Renal cortical epithelial cell (primary cell): ENCODE measurements at regions not wholly inside any gene's neighbourhood (a gene's known extent, or its start where the extent isn't known, plus 50 kb on each side); places are given as distances from the start of the nearest gene placed in this dataset.

Experiments
- DNase-seq: peaks from one replicate; pipeline ENCODE4 v3.0.0-alpha.2; 2011; ENCODE audit warnings: low read depth

DNA sequence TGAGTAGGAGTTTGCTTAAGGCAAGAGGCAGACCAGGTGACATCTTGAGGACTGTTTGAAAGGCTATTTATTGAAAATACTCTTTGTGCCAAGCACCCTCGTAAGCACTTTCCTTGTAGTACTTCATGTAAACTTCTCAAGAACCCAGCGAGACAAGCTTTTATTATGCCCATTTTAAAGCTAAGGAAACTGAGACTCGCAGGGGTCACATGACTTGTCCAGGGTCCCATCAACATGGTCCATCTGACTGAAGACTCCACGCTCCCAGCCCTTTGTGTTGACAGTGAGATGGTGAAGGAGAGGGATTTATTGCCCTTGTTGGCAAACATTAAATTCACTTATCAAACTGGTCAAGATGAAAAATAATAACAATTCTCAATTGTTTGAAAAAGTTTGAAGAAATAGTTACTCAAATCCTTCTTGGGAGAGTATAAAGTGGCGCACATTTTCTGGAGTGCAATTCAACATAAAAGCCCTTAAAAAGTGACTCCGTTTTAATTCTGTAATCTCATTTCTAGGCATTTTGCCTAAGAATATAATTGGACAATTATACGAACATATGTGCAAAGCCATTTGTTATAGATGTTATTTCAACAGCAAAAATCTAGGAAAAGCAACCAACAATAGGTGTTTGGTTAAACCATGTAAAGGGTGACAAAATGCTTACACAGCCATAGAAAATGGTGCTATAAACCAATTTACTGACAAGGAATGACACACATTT, 270.5 kb upstream of the NCKAP5 start:
- no peak for DNase-seq

DNA sequence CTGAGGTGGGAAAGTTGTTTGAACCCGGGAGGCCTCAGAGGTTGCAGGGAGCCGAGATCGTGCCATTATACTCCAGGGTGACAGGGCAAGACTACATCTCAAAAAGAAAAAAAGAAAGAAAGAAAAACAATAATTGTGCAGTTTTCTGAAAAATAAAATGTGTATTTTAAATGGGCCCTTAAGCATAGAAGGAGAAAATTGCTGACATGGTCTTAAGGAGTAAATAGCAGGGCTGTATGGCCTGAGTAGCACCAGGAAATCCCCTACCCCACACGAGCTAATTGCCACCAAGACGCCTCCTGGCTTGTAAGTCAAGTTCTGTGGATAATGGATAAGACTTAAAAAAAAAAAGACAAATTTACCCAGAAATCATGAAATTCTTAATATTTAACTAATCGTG, 271.4 kb upstream of the NCKAP5 start:
- DNase-seq = no peak

DNA sequence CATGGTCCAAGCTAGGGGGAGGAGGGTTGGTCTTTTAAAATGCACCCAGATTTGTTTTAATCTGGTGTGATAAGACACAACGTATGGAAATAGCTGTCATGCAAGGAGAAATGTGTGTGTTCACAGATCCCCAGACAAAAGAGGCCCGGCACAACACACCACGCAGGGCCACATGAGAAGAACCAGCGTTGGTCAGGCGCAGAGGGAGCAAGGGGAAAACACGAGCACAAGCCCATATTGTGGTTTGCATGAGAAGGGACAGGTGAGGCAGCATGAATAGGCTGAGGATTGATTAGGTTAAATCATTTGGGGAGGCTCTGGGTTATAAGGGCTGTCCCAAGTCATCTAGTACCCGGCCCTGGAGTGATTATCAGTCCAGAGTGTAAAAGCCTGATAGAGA, 272.5 kb upstream of the NCKAP5 start:
- no peak for DNase-seq

DNA sequence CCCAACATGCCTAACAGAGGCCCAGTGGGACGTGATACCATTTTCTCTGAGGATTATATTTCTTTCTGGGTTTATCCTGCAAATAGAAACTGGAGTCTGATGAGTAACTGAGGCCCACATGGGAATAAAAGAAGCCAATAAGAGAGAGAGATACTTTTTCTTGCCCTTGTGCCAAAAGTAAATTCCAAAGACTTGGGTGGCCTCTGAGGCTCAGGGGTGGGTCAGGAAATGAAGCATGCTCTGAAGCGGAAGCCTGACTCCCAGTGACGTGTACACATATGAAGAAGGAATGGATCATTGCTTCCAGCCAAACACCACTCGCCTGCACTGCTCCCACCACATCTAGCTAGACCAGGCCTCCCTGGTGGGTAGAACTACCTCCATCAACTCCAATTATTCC, 273.6 kb upstream of the NCKAP5 start:
- peak; percentile 89 for DNase-seq

DNA sequence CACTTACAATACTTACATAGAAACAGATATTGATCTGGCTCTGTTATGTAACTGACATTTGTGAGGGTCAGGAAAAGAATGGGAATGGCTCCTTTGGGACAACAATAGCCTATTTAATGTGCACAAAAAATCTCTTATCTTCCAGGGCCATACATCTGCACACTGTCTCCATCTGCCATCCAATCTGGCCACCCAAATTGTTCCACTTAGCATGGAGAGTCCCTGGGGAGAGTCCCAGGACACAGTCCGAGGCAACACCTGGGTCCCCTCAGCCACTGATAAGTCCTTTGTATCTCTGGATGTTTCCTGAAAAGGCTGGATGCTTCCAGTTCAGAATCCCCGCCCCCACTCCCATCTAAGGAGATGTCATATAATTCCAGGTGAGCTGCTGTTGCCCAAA, 274.2 kb upstream of the NCKAP5 start:
- DNase-seq = no peak

DNA sequence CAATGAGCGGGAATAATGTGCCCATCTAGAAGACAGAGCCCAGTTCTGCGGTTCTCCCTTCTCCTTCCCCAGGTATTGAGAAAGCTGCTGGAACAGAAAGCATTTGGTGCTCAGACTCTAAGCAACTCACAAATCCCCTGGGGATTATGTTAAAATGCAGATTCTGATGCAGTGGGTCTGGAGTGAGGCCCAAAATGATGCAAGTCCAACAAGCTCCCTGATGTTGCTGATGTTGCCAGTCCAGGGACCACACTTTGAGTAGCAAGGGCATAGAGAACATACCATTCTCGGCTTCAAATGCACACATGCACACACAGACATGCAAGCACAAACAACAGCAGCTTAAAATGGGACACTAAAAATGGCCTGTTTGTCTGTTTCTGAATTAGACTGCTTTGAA, 274.8 kb upstream of the NCKAP5 start:
- no peak for DNase-seq

DNA sequence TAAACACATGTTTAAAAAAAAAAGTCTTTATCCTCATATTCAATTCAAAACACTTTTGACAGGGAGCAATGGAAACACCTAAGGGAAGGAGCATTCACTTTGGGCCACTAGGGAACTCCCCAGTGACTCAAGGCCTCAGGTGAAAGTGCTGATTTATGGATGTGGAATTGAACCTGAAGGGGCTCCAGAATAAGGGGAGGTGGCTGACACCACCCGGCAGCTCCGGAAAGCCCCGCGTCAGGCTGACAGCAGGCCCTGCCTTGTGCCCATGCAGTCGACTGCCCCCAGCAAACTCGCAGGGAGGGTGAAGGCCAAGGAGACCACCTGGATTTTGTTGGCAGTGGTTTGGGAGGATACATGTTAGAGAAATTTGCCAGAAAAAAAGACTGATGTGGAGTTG, 275.3 kb upstream of the NCKAP5 start:
- DNase-seq = peak; percentile 33

DNA sequence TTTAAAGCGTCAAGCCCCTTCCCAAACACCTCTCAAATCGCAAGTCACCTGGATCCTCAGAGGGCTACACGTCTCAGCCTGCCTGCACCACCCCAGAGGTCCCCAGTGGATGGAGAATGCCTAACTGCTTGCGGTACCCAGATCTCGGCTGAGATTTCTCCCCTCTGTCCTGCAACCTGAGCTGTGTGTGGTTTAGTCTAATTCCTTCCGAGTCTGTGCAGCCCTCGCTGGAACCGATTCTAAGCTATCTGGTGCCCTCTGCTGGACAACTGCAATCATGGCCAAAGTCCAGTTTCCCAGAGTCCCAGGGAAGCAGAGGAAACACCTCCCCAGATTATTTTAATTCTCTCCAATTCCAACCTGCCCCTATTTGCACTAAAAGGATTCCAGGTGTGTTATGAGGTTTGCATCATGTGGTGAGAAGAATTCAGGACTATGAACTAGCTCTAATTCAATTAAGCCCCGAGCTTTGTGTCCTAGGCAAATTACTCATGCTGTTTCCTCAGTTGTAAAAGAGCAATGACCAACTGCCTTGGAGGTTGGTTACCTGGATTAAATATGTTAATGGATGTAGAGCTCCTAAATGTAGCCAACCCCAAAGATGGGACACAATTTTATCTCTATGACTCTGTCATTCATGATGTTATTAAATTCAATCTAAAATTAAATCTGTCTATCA, 276.1 kb upstream of the NCKAP5 start:
- DNase-seq = peak; percentile 58

DNA sequence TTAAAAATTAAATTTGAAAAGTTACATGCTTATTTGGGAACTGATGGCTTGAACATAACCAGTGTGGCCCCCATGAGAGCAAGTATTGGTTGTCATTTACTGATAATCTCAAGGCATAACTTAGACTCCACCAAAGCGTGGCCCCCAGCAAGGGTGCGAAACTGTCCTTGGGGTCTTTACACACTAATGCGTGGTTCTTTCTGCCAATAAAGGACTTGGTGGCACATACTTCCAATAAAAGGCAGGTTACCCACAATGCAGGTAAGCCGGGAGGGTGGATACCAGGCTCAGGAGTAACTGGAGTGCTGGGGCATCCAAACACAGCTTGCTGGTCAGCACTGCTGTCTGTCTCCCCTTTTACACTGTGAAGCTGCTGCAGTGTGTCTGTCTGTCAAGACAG, 278.2 kb upstream of the NCKAP5 start:
- no peak for DNase-seq

DNA sequence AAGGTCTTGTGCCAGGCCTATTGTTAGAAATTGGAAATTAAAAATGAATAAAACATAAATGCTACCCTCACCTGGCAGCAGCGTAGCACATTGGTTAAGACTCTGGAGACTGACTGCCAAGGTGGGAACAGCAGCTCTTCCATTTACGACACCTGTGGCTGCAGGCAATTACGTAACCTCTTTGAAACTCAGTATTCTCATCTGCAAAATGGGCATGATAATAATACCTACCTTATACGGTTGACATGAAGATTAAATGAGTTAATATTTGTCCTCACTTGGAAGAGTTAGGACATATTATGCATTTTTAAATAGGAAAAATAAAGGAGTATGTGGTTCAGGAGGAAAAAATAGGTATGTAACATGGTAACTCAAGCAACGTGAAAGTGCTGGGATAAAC, 279.3 kb upstream of the NCKAP5 start:
- no peak for DNase-seq

DNA sequence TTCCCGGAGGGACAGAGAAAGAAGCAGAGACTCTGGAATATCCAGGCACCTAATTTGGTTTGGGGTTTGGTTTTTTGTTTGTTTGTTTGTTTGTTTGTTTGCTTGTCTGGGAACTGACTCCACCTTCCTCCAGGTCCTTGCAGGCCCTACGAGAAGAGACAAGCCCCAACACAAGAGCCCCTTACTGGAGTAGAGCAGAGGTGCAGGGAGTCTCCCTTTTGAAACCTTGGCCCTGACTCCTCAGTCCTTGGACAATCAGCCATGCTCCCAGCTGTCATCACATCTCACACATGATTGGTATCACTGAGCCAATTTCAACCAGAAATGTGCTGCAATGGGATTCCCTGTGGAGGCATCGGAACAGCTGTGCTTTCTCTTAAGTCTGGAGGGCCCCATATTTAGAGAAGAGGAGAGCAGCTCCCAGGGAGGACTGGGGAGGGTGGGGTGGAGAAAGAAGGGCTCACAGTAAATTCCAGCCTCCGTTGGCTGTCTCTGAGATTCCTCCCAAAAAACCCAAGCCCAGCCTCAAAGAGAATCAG, 279.9 kb upstream of the NCKAP5 start:
- no peak for DNase-seq

DNA sequence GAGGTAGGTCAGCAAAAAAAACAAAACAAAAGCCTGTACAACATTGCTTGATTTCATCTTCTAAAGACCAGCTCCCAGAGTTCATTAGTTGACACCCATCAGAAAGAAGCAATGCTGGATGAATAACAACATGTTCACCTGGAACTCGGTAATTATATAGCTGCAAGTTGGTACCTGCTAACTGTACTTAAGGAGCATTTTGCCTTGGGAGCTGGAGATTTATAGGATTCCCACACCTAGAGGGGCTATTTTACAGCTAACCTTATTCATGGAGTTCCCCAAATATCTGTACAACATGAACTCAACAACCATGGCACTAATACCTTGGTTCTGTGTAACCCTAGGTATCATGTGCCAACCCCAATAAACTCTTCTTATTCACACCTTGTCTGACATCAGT, 281.1 kb upstream of the NCKAP5 start:
- DNase-seq = no peak

DNA sequence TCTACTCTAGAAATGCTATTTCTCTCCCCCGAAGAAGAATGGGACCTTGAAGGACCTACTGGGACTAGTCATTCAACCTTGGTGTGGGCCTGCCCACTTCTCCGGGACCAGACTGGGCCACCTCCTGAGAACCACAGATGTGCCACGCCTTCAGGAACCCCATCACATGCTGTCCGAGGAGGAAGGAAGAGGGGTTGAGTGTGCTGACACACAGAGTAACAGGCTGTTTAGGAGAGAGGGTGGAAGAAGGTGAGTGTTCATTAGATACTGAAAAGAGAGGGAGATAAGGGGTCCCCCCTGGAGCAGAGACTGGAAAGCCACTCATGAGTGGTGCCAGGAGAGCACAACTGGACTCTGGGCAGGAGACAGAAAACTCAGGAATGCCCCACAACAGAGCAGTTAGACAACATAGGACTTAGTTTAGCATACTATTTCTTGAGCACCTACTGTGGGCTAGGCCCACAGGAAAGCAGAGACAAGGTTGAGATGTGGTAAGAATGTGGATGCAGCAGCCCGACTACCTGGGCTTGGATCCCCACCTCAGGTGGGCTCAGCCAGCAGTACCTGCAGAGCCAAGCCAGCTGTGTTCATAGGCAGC, 286.4 kb upstream of the NCKAP5 start:
- no peak for DNase-seq

DNA sequence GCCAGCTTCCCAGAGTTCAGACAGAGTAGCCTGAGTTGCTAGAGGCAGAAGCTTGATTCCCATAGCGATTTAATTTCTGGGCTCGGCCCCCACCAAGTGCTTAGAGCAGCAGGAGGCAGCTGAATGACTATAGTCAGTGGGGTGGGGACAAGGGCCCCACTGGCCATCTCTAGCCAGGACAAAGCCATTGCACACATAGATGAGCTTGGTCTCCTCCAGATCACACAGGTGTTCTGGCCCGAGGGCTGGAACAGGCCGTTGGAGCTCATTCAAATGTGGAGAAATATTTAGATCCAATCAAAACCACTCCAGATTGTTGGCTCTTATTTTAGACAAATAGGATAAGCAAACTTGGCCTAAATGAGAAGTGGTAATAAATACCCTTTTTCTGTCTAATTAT, 287.3 kb upstream of the NCKAP5 start:
- no peak for DNase-seq

DNA sequence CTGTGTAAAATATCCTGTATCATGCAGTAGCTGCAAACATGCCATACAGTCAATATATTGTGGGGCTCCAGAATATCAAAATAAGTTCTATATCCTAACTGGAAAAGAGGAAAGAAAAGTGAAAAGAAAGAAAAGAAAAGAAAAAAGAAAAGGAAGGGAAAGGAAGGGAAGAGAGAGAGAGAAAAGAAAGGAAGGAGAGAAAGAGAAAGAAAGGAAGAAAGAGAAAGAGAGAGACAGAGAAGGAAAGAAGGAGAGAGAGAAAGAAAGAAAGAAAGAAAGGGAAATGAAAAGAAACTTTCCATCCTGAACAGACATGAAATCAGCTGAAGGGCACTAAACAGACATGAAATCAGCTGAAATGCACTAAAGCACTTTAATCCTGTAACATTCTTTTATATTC, 288.4 kb upstream of the NCKAP5 start:
- DNase-seq = no peak

DNA sequence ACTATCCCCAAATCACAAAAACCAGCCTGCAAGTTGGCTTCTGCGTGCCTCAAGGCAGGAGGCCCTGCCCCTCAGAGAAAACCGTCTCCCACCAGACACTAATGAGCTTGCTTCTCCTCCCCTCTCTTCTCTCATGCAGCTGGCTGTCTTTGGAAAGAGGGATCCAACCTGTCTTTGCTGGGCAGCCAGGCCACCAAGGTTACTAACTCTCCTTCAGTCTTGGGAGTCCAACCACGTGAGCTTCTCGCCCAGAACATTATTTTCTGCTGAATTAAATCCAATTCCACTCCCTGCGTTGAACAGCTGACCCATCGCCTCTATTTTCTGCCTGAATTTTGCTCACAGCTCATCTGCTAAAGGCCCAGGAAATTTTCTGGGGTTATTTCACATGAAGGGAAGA, 291.3 kb upstream of the NCKAP5 start:
- DNase-seq = no peak

DNA sequence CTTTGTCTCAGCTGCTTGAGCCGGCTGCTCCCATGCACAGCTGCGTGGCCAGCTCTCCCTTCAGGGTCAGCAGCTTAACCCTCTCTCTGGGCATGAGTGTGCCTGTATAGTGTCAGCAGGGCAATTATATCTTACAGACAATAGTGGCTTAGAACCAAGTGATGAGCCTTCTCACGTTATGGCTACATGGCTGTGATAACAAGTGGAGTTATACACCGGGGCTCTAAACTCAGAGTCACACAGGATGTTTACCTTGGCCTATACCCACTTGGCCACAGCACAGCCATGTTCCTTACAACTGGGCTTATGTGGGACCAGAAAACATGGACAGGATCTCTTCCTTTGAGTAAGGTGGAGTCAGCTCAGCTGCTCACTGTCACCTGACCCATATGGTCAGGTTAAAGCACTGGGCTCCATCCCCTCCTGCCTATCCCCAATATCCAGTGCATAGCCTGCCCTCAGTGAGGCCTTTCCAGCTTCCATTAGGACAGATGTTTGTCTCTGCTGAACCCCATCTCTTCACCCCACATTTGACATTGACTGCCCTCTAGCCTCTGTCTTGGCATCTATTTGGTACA, 294.2 kb upstream of the NCKAP5 start:
- DNase-seq = no peak

DNA sequence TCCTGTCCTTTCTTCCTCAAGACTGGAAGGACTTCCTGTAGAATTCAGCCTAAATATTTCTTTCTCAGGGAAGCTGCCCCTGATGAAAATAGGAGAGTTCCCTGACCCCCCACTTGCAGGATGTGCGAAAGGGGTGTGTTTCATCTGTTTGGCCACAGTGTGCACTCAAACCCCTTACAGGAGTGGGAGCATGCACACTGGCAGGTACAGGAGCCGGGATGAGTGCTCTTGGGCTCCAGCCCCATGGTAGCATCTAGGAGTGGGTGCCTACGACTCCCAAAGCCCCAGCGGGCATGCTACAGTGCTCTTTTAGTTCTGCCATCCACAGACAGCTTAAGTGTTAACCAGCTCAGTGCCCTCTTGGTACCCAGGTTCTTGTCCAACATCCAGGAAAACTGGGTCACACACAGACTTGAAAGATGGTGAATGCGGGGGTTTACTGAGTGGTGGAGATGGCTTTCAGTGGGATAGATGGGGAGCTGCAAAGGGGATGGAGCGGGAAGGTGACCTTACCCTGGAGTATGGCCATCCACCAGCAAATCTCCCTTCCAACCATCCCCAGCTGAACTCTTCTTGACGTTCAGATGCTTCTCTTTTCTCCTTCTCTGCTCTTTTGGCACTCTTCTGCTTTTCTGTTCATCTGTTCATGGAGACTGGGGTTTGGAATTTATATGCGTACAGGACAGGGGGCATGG, 295.0 kb upstream of the NCKAP5 start:
- no peak for DNase-seq

DNA sequence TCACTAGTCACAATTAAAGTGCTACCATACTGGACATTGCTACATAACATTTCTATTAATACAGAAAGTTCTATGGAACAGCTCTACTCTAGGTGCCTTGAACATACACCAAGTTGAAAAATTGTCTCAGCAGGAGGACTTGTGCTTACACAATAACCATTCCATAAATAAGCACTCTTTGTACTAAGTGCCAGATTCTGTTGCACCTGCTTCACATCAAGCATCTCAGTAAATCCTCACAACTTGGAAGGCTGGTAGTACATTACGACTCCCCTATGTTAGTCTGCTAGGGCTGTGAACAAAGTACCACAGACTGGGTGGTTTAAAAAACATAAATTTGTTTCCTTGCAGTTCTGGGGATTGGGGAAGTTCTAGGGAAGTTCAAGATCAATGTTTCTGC, 296.9 kb upstream of the NCKAP5 start:
- DNase-seq = no peak

DNA sequence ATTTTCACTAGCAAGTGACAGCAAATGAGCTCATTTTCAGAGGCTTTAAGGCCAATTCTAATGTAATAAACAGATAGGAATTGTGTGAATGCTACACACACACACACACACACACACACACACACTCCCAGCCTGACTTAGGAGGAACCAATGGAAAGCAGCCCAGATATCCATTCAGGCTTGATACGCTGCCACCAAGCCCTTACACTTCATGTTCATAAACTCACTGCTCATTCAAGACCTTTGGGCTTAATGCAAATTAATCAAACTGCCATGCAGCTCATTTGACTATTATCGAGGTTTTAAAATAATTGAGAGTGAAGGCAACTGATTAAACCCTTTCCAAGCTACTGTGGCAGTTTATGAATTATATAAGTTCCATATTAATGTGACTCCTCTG, 298.9 kb upstream of the NCKAP5 start:
- no peak for DNase-seq

DNA sequence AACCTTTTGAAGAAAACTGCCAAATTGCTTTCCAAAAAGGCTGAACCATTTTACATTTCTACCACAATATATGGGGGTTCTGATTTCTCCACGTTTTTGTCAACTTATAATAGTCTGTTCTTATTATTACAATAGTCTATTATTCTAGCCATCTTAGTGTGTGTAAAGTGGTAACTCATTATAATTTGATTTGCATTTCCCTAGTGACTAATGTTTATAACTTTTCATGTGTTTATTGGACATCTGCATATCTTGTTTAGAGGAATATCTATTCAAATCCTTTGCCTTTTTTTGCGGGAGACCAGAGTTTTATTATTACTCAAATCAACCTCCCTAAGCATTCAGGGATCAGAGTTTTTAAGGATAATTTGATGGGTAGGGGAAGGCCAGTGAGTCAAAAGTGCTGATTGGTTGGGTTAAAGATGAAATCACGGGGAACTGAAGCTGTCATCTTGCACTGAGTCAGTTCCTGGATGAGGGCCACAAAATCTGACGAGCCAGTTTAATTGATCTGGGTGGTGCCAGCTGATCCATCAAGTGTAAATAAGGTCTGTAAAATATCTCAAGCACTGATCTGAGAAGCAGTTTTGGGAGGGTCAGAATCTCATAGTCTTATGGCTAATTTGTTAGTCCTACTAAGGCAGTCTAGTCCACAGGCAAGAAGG, 303.4 kb upstream of the NCKAP5 start:
- DNase-seq = peak; percentile 5

DNA sequence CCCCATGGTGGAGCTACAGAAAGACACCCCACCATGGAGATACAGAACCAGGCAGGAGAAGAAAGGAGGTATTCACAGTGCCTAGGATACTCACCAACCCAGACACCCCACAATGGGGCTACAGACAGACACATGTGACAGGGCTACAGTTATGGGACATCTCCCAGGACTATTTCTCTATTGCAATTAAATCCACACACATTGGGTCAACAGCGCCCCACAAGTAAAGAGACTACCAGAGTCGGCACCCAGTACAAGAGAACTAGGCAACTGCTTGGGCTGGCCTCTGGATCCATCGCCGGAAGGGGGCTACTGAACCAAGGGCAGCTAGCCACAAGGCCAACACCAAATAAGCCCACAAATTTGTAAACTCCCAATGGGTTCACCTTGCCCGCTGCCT, 310.1 kb upstream of the NCKAP5 start:
- DNase-seq = no peak
